ENCODE measurements at regions not wholly inside any gene's neighbourhood (a gene's known extent, or its start where the extent isn't known, plus 50 kb on each side); places are given as distances from the start of the nearest gene placed in this dataset.

GRCh38 chr6:170110201-170111140 lies 180.4 kb downstream of the DLL1 start:
- no peak for DNase-seq

GRCh38 chr6:170108890-170109587 lies 181.8 kb downstream of the DLL1 start:
- no peak for DNase-seq

- no peak for DNase-seq
Measured at GRCh38 chr6:170108456-170108855, 182.4 kb downstream of the DLL1 start.

GRCh38 chr6:170107606-170108222 lies 183.2 kb downstream of the DLL1 start:
- no peak for DNase-seq

GRCh38 chr6:170106906-170107525 lies 183.9 kb downstream of the DLL1 start:
- DNase-seq: no peak

GRCh38 chr6:170102582-170103481 lies 188.0 kb downstream of the DLL1 start:
- no peak for DNase-seq

- DNase-seq: no peak
Measured at GRCh38 chr6:170102038-170102437, 188.8 kb downstream of the DLL1 start.

GRCh38 chr6:170101281-170102035 lies 189.4 kb downstream of the DLL1 start:
- no peak for DNase-seq

- DNase-seq: no peak
Measured at GRCh38 chr6:170100046-170100445, 190.8 kb downstream of the DLL1 start.

- DNase-seq: no peak
Measured at GRCh38 chr6:170099387-170099786, 191.5 kb downstream of the DLL1 start.

- DNase-seq: no peak
Measured at GRCh38 chr6:170098428-170099170, 192.3 kb downstream of the DLL1 start.

GRCh38 chr6:170097505-170098427 lies 193.1 kb downstream of the DLL1 start:
- no peak for DNase-seq

GRCh38 chr6:170096803-170097504 lies 193.9 kb downstream of the DLL1 start:
- DNase-seq: no peak

GRCh38 chr6:170096191-170096802 lies 194.6 kb downstream of the DLL1 start:
- DNase-seq: no peak

GRCh38 chr6:170095273-170095981 lies 195.5 kb downstream of the DLL1 start:
- DNase-seq: no peak

GRCh38 chr6:170094686-170095272 lies 196.1 kb downstream of the DLL1 start:
- no peak for DNase-seq

Measured in T1000 (cell line).